Thyroid gland (tissue), 4 donors: ENCODE measurements at regions not wholly inside any gene's neighbourhood (a gene's known extent, or its start where the extent isn't known, plus 50 kb on each side); places are given as distances from the start of the nearest gene placed in this dataset.

ENCODE experiments used
- DNase-seq, 2 donors: peaks; one replicate each; pipeline ENCODE4 v3.0.0-alpha.2; 2019
- H3K27ac ChIP-seq, 3 donors: fragments of 200-600 bp; sonication (generic); 1 replicate in 2 of 3; 2 replicates in 1 of 3; pipeline ENCODE4 v1.5.1; 2016 to 2019; ENCODE audit warnings: mild to moderate bottlenecking in 1 of 3, moderate library complexity in 1 of 3
- H3K27me3 ChIP-seq: fragments of 200-600 bp; sonication (generic); one replicate; pipeline ENCODE4 v1.5.1; 2019
- H3K36me3 ChIP-seq, 2 donors: fragments of 200-600 bp; sonication (generic); one replicate each; pipeline ENCODE4 v1.5.1; 2016 to 2019
- H3K4me1 ChIP-seq, 2 donors: fragments of 200-600 bp; sonication (generic); one replicate each; pipeline ENCODE4 v1.5.1; 2017 to 2019
- H3K4me3 ChIP-seq, 3 donors: fragments of 200-600 bp; sonication (generic); replicated peaks in 1 of 3; 1 replicate in 2 of 3; 2 replicates in 1 of 3; pipeline ENCODE4 v1.5.1; 2016; ENCODE audit warnings: mild to moderate bottlenecking in 1 of 3
- H3K9me3 ChIP-seq: fragments of 200-600 bp; sonication (generic); one replicate; pipeline ENCODE4 v1.5.1; 2017
- POLR2A ChIP-seq, 2 donors: fragments of 450-650 bp; IDR thresholded peaks; one replicate each; pipeline ENCODE4 v1.6.1; 2017; ENCODE audit warnings: antibody characterized with exemption in 2 of 2, mild to moderate bottlenecking in 2 of 2, moderate library complexity in 1 of 2
- WGBS, 2 donors: methylation state at CpG; one replicate each; pipeline ENCODE4 v1.1.5; 2017; 5-methylcytosine and 5-hydroxymethylcytosine counted together
- intact Hi-C: fragments of 100-400 bp; cut with DNase I; formaldehyde crosslinking; loops from one replicate; pipeline ENCODE4 v1.15.1; 2023
- TF ChIP-seq, protein P1 (sequence below), 6 experiments: fragments of 200-600 bp in 3 of 6; fragments of 450-650 bp in 3 of 6; sonication (generic) in 3 of 6; IDR thresholded peaks; one replicate each; pipeline ENCODE4 v1.5.1; 2016 to 2019; ENCODE audit warnings: antibody characterized with exemption in 6 of 6, mild to moderate bottlenecking in 2 of 6, inconsistent platforms in 1 of 6, moderate library complexity in 1 of 6

- no peak for DNase-seq
- no peaks in the 10 kb centered on the region for H3K4me1 ChIP-seq
- H3K27ac ChIP-seq = no peak overlapping the region
- 49 to 50% methylated on average over 4 of the region's 4 CpGs for WGBS, 2 donors
- TF ChIP-seq POLR2A (IDR thresholded peaks at IDR 0.05) = no peak
- TF ChIP-seq, protein P1, sequence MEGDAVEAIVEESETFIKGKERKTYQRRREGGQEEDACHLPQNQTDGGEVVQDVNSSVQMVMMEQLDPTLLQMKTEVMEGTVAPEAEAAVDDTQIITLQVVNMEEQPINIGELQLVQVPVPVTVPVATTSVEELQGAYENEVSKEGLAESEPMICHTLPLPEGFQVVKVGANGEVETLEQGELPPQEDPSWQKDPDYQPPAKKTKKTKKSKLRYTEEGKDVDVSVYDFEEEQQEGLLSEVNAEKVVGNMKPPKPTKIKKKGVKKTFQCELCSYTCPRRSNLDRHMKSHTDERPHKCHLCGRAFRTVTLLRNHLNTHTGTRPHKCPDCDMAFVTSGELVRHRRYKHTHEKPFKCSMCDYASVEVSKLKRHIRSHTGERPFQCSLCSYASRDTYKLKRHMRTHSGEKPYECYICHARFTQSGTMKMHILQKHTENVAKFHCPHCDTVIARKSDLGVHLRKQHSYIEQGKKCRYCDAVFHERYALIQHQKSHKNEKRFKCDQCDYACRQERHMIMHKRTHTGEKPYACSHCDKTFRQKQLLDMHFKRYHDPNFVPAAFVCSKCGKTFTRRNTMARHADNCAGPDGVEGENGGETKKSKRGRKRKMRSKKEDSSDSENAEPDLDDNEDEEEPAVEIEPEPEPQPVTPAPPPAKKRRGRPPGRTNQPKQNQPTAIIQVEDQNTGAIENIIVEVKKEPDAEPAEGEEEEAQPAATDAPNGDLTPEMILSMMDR (IDR thresholded peaks at IDR 0.05) = no peak
- intact Hi-C loops = no loop called here
- no peaks in the 10 kb centered on the region for H3K9me3 ChIP-seq
- no peak overlapping the region for H3K4me3 ChIP-seq
- H3K36me3 ChIP-seq = no peaks in the 10 kb centered on the region
- no peaks in the 10 kb centered on the region for H3K27me3 ChIP-seq
Observed at GRCh38 chr18:67634631-67635338, 118.3 kb upstream of the DSEL start.

GRCh38 chr18:67633939-67634338, 117.4 kb upstream of the DSEL start:
- no peak for DNase-seq
- Histone ChIP-seq H3K4me1 (no peaks in the 10 kb centered on the region), H3K27ac (no peak overlapping the region), H3K9me3 (no peaks in the 10 kb centered on the region), H3K36me3 (no peaks in the 10 kb centered on the region), H3K27me3 (no peaks in the 10 kb centered on the region), H3K4me3 (no peak overlapping the region)
- TF ChIP-seq POLR2A (IDR thresholded peaks at IDR 0.05) = no peak
- TF ChIP-seq, protein P1 (IDR thresholded peaks at IDR 0.05) = no peak
- WGBS, 2 donors = 82 to 83% methylated on average over 6 of the region's 6 CpGs
- intact Hi-C loops = no loop called here

- H3K36me3 ChIP-seq = no peaks in the 10 kb centered on the region
- intact Hi-C loops = no loop called here
- no peak overlapping the region for H3K27ac ChIP-seq
- no peaks in the 10 kb centered on the region for H3K27me3 ChIP-seq
- TF ChIP-seq, protein P1 (IDR thresholded peaks at IDR 0.05) = no peak
- TF ChIP-seq POLR2A (IDR thresholded peaks at IDR 0.05) = no peak
- WGBS, 2 donors = 88 to 96% methylated on average over 1 of the region's 1 CpG
- no peak for DNase-seq
- H3K9me3 ChIP-seq = no peaks in the 10 kb centered on the region
- H3K4me1 ChIP-seq = no peaks in the 10 kb centered on the region
- H3K4me3 ChIP-seq = no peak overlapping the region
Observed at GRCh38 chr18:67621906-67622305, 105.4 kb upstream of the DSEL start.

- WGBS, 2 donors = 82 to 88% methylated on average over 2 of the region's 2 CpGs
- Histone ChIP-seq H3K36me3 (no peaks in the 10 kb centered on the region), H3K4me3 (no peak overlapping the region), H3K4me1 (no peaks in the 10 kb centered on the region), H3K27me3 (no peaks in the 10 kb centered on the region), H3K9me3 (no peaks in the 10 kb centered on the region), H3K27ac (no peak overlapping the region)
- TF ChIP-seq, protein P1 (IDR thresholded peaks at IDR 0.05) = no peak
- TF ChIP-seq POLR2A (IDR thresholded peaks at IDR 0.05) = no peak
- no peak for DNase-seq
- intact Hi-C loops = no loop called here
Observed at GRCh38 chr18:67621049-67621713, 104.7 kb upstream of the DSEL start.

GRCh38 chr18:67618061-67618460, 101.5 kb upstream of the DSEL start:
- H3K27ac ChIP-seq = no peak overlapping the region
- WGBS, 2 donors = 86% methylated on average over 4 of the region's 4 CpGs

More at GRCh38 chr18:67618061-67618460, 101.5 kb upstream of the DSEL start:
- Histone ChIP-seq H3K4me1 (no peaks in the 10 kb centered on the region), H3K9me3 (no peaks in the 10 kb centered on the region), H3K27me3 (no peaks in the 10 kb centered on the region), H3K4me3 (no peak overlapping the region), H3K36me3 (no peaks in the 10 kb centered on the region)
- intact Hi-C loops = no loop called here
- DNase-seq = no peak
- TF ChIP-seq, protein P1 (IDR thresholded peaks at IDR 0.05) = no peak
- no peak for TF ChIP-seq POLR2A (IDR thresholded peaks at IDR 0.05)
